H9 (cell line): ENCODE measurements at regions not wholly inside any gene's neighbourhood (a gene's known extent, or its start where the extent isn't known, plus 50 kb on each side); places are given as distances from the start of the nearest gene placed in this dataset.

Source experiments
- DNase-seq: peaks from one replicate; pipeline ENCODE4 v3.0.0-alpha.2; 2017
- H2AFZ ChIP-seq: one replicate; pipeline ENCODE4 v1.6.1; 2013; ENCODE audit warnings: mild to moderate bottlenecking, low read length, control low read depth, moderate library complexity
- H2AK5ac ChIP-seq: 2 replicates; pipeline ENCODE4 v1.6.1; 2013; ENCODE audit warnings: low read length, control low read depth, mixed read lengths; ENCODE audit not compliant: insufficient read length
- H2BK120ac ChIP-seq: one replicate; pipeline ENCODE4 v1.6.1; 2013; ENCODE audit warnings: low read depth, mild to moderate bottlenecking, low read length, control low read depth, inconsistent platforms; ENCODE audit not compliant: poor library complexity, severe bottlenecking
- H2BK12ac ChIP-seq: 2 replicates; pipeline ENCODE4 v1.6.1; 2013; ENCODE audit warnings: low read length, control low read depth, mixed read lengths, low read depth; ENCODE audit not compliant: insufficient read length
- H2BK15ac ChIP-seq: 2 replicates; pipeline ENCODE4 v1.6.1; 2013; ENCODE audit warnings: low read depth, low read length, control low read depth
- H2BK20ac ChIP-seq: one replicate; pipeline ENCODE4 v1.6.1; 2013; ENCODE audit warnings: low read depth, mild to moderate bottlenecking, low read length, control low read depth, inconsistent platforms; ENCODE audit not compliant: poor library complexity, severe bottlenecking
- H2BK5ac ChIP-seq: 2 replicates; pipeline ENCODE4 v1.6.1; 2013; ENCODE audit warnings: low read length, control low read depth, mixed read lengths; ENCODE audit not compliant: insufficient read length
- H3K14ac ChIP-seq: 2 replicates; pipeline ENCODE4 v1.6.1; 2013; ENCODE audit warnings: low read length, control low read depth; ENCODE audit not compliant: insufficient read depth
- H3K18ac ChIP-seq: 2 replicates; pipeline ENCODE4 v1.6.1; 2013; ENCODE audit warnings: low read depth, mild to moderate bottlenecking, mixed read lengths, low read length, control low read depth; ENCODE audit not compliant: insufficient read length
- H3K23ac ChIP-seq: 2 replicates; pipeline ENCODE4 v1.6.1; 2013; ENCODE audit warnings: low read length, control low read depth, mixed read lengths, low read depth; ENCODE audit not compliant: insufficient read length
- H3K23me2 ChIP-seq: 2 replicates; pipeline ENCODE4 v1.6.1; 2013; ENCODE audit warnings: low read depth, mild to moderate bottlenecking, mixed read lengths, low read length, control low read depth; ENCODE audit not compliant: insufficient read length, poor library complexity, severe bottlenecking
- H3K27ac ChIP-seq: 2 replicates; pipeline ENCODE4 v1.5.1; 2013; ENCODE audit warnings: low read length, control low read depth, mixed read lengths, low read depth; ENCODE audit not compliant: insufficient read length
- H3K27me3 ChIP-seq: 2 replicates; pipeline ENCODE4 v1.6.1; 2013; ENCODE audit warnings: low read length, control low read depth, inconsistent platforms; ENCODE audit not compliant: insufficient read depth
- H3K4ac ChIP-seq: 2 replicates; pipeline ENCODE4 v1.6.1; 2013; ENCODE audit warnings: low read depth, mild to moderate bottlenecking, control low read depth, inconsistent platforms, low read length, moderate library complexity
- H3K4me1 ChIP-seq: 2 replicates; pipeline ENCODE4 v1.6.1; 2013; ENCODE audit warnings: low read length, control low read depth, inconsistent platforms; ENCODE audit not compliant: insufficient read depth
- H3K4me2 ChIP-seq: 2 replicates; pipeline ENCODE4 v1.6.1; 2013; ENCODE audit warnings: low read length, control low read depth, mixed read lengths; ENCODE audit not compliant: insufficient read length, insufficient read depth
- H3K56ac ChIP-seq: 2 replicates; pipeline ENCODE4 v1.6.1; 2013; ENCODE audit warnings: low read depth, mild to moderate bottlenecking, mixed read lengths, low read length, control low read depth; ENCODE audit not compliant: insufficient read length
- H3K79me1 ChIP-seq: 2 replicates; pipeline ENCODE4 v1.6.1; 2013; ENCODE audit warnings: low read depth, mild to moderate bottlenecking, moderate library complexity, low read length, control low read depth, inconsistent platforms; ENCODE audit not compliant: insufficient read depth, poor library complexity, severe bottlenecking
- H3K79me2 ChIP-seq: 2 replicates; pipeline ENCODE4 v1.6.1; 2013; ENCODE audit warnings: low read length, control low read depth, inconsistent platforms; ENCODE audit not compliant: insufficient read depth
- H3K9ac ChIP-seq: 2 replicates; pipeline ENCODE4 v1.6.1; 2013; ENCODE audit warnings: low read length, control low read depth, mixed read lengths; ENCODE audit not compliant: insufficient read length; ENCODE audit errors: extremely low read depth
- H3K9me3 ChIP-seq: one replicate; pipeline ENCODE4 v1.6.1; 2013; ENCODE audit warnings: low read depth, low read length, inconsistent platforms; ENCODE audit not compliant: control insufficient read depth
- H3T11ph ChIP-seq: one replicate; pipeline ENCODE4 v1.6.1; 2013; ENCODE audit warnings: mild to moderate bottlenecking, low read length, control low read depth, inconsistent platforms
- H4K20me1 ChIP-seq: one replicate; pipeline ENCODE4 v1.6.1; 2013; ENCODE audit not compliant: control insufficient read depth, insufficient read length, insufficient read depth
- H4K5ac ChIP-seq: 2 replicates; pipeline ENCODE4 v1.6.1; 2013; ENCODE audit warnings: low read depth, mild to moderate bottlenecking, mixed read lengths, low read length, control low read depth; ENCODE audit not compliant: insufficient read length
- H4K8ac ChIP-seq: replicated peaks from 2 replicates; pipeline ENCODE4 v1.6.1; 2013; ENCODE audit warnings: low read length, control low read depth, mixed read lengths, low read depth; ENCODE audit not compliant: insufficient read length
- H4K91ac ChIP-seq: 2 replicates; pipeline ENCODE4 v1.6.1; 2013; ENCODE audit warnings: low read depth, mild to moderate bottlenecking, moderate library complexity, mixed read lengths, low read length, control low read depth; ENCODE audit not compliant: insufficient read length
- H3K27ac Mint-ChIP-seq, 3 experiments: 2 replicates in 2 of 3; 3 replicates in 1 of 3; pipeline ENCODE4 v1.8.0; 2020 to 2021; ENCODE audit warnings: mixed read lengths in 3 of 3, mild to moderate bottlenecking in 1 of 3, moderate library complexity in 1 of 3
- H3K27me3 Mint-ChIP-seq: 2 replicates; pipeline ENCODE4 v1.8.0; 2021; ENCODE audit warnings: low read depth, mild to moderate bottlenecking, moderate library complexity, mixed read lengths
- H3K36me3 Mint-ChIP-seq, 3 experiments: 2 replicates in 2 of 3; 3 replicates in 1 of 3; pipeline ENCODE4 v1.8.0; 2020 to 2021; ENCODE audit warnings: low read depth in 3 of 3, mixed read lengths in 3 of 3; ENCODE audit not compliant: insufficient read depth in 1 of 3
- H3K4me1 Mint-ChIP-seq, 2 experiments: 2 replicates each; pipeline ENCODE4 v1.8.0; 2020; ENCODE audit warnings: mixed read lengths in 2 of 2
- H3K4me3 Mint-ChIP-seq, 2 experiments: 2 replicates in 1 of 2; 3 replicates in 1 of 2; pipeline ENCODE4 v1.8.0; 2020 to 2021; ENCODE audit warnings: mild to moderate bottlenecking in 2 of 2, mixed read lengths in 2 of 2, moderate library complexity in 1 of 2
- H3K9me3 Mint-ChIP-seq, 2 experiments: 2 replicates in 1 of 2; 3 replicates in 1 of 2; pipeline ENCODE4 v1.8.0; 2020; ENCODE audit warnings: mild to moderate bottlenecking in 2 of 2, mixed read lengths in 2 of 2, moderate library complexity in 1 of 2
- WGBS: extraction: QIAGEN DNeasy Blood & Tissue Kit; methylation state at CpG from one replicate; pipeline ENCODE4 v1.1.7; 2013; ENCODE audit warnings: missing lambda C conversion rate, low lambda C conversion rate, mixed read lengths; ENCODE audit not compliant: insufficient read length; ENCODE audit errors: extremely low coverage; 5-methylcytosine and 5-hydroxymethylcytosine counted together
- TF ChIP-seq, protein P1 (sequence below): fragments of 200-600 bp; sonication (generic); conservative IDR thresholded peaks from 3 replicates; pipeline ENCODE4 v1.8.0; 2021; ENCODE audit warnings: antibody characterized with exemption, mild to moderate bottlenecking

DNA sequence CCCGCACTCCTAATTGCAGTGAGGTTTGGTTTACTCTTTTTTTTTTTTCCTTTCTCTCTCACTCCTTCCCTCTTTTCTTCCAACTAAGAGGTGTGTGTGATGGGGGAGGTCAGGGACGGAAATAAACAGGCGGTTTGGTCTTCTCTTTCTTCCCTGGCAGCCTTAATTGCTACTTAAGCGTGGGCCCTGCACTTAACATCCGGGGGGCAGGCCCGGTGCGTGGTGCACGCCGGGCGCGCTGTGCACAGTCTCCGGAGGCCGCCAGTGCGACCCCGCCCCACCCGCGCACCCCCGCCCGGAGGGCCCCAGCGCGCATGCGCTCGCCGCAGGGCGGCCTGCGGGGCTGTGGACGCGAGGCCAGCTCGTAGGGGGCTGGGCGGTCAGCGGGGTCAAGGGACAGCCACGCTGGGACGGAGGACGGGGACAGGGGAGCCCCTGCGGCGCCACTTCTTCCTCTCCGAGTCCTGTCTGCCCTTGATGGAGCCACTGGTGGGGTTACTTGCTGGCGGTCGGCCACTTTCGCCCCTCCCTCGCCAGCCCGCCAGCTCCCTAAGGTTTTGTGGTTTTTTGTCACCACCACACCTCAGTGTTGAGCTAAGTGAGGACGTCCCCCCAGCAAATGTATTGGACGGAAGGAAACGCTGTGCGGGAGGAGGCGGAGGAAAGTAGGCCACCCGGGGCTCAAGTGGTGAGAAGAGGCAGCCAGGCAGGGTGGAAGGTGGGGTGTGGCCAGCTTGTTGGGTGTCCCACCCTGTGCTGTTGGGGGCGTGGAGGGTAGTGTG, 120.9 kb downstream of the MRM1 start:
- no peaks in the 10 kb centered on the region for H4K20me1 ChIP-seq
- H3K27ac ChIP-seq: no peak overlapping the region
- peak overlapping the region; percentile 51 to 73 for H3K4me3 Mint-ChIP-seq
- no peak overlapping the region for H3K9ac ChIP-seq
- H2BK120ac ChIP-seq: no peak overlapping the region
- H3K23me2 ChIP-seq: peaks cover 3% of the 10 kb centered on the region
- H2BK20ac ChIP-seq: no peak overlapping the region
- H3T11ph ChIP-seq: no peak overlapping the region
- DNase-seq: peak; percentile 84
- H3K18ac ChIP-seq: peak overlapping the region; percentile 11
- no peak overlapping the region for H3K4ac ChIP-seq
- peaks cover 17 to 35% of the 10 kb centered on the region in 2 experiments for H3K4me1 Mint-ChIP-seq
- TF ChIP-seq, protein P1, sequence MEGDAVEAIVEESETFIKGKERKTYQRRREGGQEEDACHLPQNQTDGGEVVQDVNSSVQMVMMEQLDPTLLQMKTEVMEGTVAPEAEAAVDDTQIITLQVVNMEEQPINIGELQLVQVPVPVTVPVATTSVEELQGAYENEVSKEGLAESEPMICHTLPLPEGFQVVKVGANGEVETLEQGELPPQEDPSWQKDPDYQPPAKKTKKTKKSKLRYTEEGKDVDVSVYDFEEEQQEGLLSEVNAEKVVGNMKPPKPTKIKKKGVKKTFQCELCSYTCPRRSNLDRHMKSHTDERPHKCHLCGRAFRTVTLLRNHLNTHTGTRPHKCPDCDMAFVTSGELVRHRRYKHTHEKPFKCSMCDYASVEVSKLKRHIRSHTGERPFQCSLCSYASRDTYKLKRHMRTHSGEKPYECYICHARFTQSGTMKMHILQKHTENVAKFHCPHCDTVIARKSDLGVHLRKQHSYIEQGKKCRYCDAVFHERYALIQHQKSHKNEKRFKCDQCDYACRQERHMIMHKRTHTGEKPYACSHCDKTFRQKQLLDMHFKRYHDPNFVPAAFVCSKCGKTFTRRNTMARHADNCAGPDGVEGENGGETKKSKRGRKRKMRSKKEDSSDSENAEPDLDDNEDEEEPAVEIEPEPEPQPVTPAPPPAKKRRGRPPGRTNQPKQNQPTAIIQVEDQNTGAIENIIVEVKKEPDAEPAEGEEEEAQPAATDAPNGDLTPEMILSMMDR: no peak
- H3K4me1 ChIP-seq: peaks cover 8% of the 10 kb centered on the region; the same call in 1 of the 2 replicates
- H2BK15ac ChIP-seq: no peak overlapping the region
- H3K79me2 ChIP-seq: no peaks in the 10 kb centered on the region
- H3K9me3 ChIP-seq: no peaks in the 10 kb centered on the region
- H4K91ac ChIP-seq: no peak overlapping the region
- H3K27me3 Mint-ChIP-seq: peaks cover 17% of the 10 kb centered on the region
- no peak overlapping the region for H2BK5ac ChIP-seq
- no peak overlapping the region for H2AK5ac ChIP-seq
- H3K27me3 ChIP-seq: no peaks in the 10 kb centered on the region
- H3K4me2 ChIP-seq: peak overlapping the region; percentile 48
- H3K9me3 Mint-ChIP-seq: no peaks in the 10 kb centered on the region
- H2BK12ac ChIP-seq: no peak overlapping the region
- H3K56ac ChIP-seq: no peak overlapping the region
- H3K14ac ChIP-seq: peak overlapping the region; percentile 62; the same call in 1 of the 2 replicates
- no CpG with 5 or more reads among the region's 49 CpGs for WGBS
- H3K23ac ChIP-seq: no peak overlapping the region
- no peaks in the 10 kb centered on the region for H3K79me1 ChIP-seq
- no peaks in the 10 kb centered on the region for H3K36me3 Mint-ChIP-seq
- H4K8ac ChIP-seq: no peak overlapping the region
- peak overlapping the region; percentile 33 for H2AFZ ChIP-seq
- no peak overlapping the region for H4K5ac ChIP-seq
- H3K27ac Mint-ChIP-seq: no peak overlapping the region; a peak in 1 of 7 replicates
